Activated CD4-positive, alpha-beta memory T cell treated with anti-CD3 and anti-CD28 coated beads for 36 hours (primary cell): ENCODE measurements at regions not wholly inside any gene's neighbourhood (a gene's known extent, or its start where the extent isn't known, plus 50 kb on each side); places are given as distances from the start of the nearest gene placed in this dataset.
"Not testable (repeated sequence)": the region's sequence is repeated elsewhere in the genome, so short reads cannot be mapped to it uniquely, and the experiment has no call there.

Experiments
- CTCF ChIA-PET: fragments of 350-600 bp; sonication (Branson Sonifier 250); formaldehyde crosslinking; loops from one replicate; lab custom pipeline; 2021; ENCODE audit warnings: antibody characterized with exemption, inconsistent platforms; lab: Charles Lee
- POLR2A ChIA-PET: fragments of 350-600 bp; sonication (Branson Sonifier 250); formaldehyde crosslinking; loops from one replicate; lab custom pipeline; 2021; ENCODE audit warnings: antibody characterized with exemption; lab: Charles Lee
- DNase-seq: peaks from one replicate; pipeline ENCODE4 v3.0.0-alpha.2; 2020
- H3K27ac Mint-ChIP-seq: one replicate; pipeline ENCODE4 v1.8.0; 2021; ENCODE audit warnings: mixed read lengths
- H3K27me3 Mint-ChIP-seq: one replicate; pipeline ENCODE4 v1.8.0; 2021; ENCODE audit warnings: mixed read lengths
- H3K36me3 Mint-ChIP-seq: one replicate; pipeline ENCODE4 v1.8.0; 2021; ENCODE audit warnings: mixed read lengths
- H3K4me1 Mint-ChIP-seq: one replicate; pipeline ENCODE4 v1.8.0; 2021; ENCODE audit warnings: low read depth, mixed read lengths
- H3K4me3 Mint-ChIP-seq: one replicate; pipeline ENCODE4 v1.8.0; 2021; ENCODE audit warnings: mild to moderate bottlenecking, mixed read lengths
- H3K9me3 Mint-ChIP-seq: one replicate; pipeline ENCODE4 v1.8.0; 2021; ENCODE audit warnings: mixed read lengths
- intact Hi-C: fragments of 100-400 bp; cut with micrococcal nuclease; formaldehyde crosslinking; loops from one replicate; pipeline ENCODE4 v1.15.1; 2023

- no peak overlapping the region for H3K27ac Mint-ChIP-seq
- intact Hi-C loops, result no loop called here
- ChIA-PET CTCF (no interaction called here), POLR2A (no interaction called here)
- no peaks in the 10 kb centered on the region for H3K36me3 Mint-ChIP-seq
- H3K4me1 Mint-ChIP-seq, result no peaks in the 10 kb centered on the region
- H3K27me3 Mint-ChIP-seq, result no peaks in the 10 kb centered on the region
- no peak for DNase-seq
- no peaks in the 10 kb centered on the region for H3K9me3 Mint-ChIP-seq
- no peak overlapping the region for H3K4me3 Mint-ChIP-seq
These were observed 265.4 kb upstream of the MAGEB18 start for GRCh38 chrX:25872786-25873185.

- intact Hi-C loops, result no loop called here
- H3K36me3 Mint-ChIP-seq, result no peaks in the 10 kb centered on the region
- no peak overlapping the region for H3K27ac Mint-ChIP-seq
- DNase-seq, result no peak
- H3K4me3 Mint-ChIP-seq, result no peak overlapping the region
- ChIA-PET CTCF (no interaction called here), POLR2A (no interaction called here)
- H3K27me3 Mint-ChIP-seq, result no peaks in the 10 kb centered on the region
- no peaks in the 10 kb centered on the region for H3K9me3 Mint-ChIP-seq
- H3K4me1 Mint-ChIP-seq, result no peaks in the 10 kb centered on the region
These were observed 264.9 kb upstream of the MAGEB18 start for GRCh38 chrX:25873196-25873595.

GRCh38 chrX:25878806-25879205, 259.3 kb upstream of the MAGEB18 start:
- Mint-ChIP-seq H3K4me3 (no peak overlapping the region), H3K36me3 (no peaks in the 10 kb centered on the region), H3K4me1 (no peaks in the 10 kb centered on the region), H3K27me3 (no peaks in the 10 kb centered on the region), H3K27ac (no peak overlapping the region), H3K9me3 (peaks cover 2% of the 10 kb centered on the region)
- POLR2A ChIA-PET, result no interaction called here
- intact Hi-C loops, result no loop called here
- CTCF ChIA-PET, result no interaction called here
- no peak for DNase-seq

- H3K36me3 Mint-ChIP-seq, H3K4me3 Mint-ChIP-seq, CTCF ChIA-PET, H3K27me3 Mint-ChIP-seq, POLR2A ChIA-PET, H3K27ac Mint-ChIP-seq, DNase-seq, H3K4me1 Mint-ChIP-seq, H3K9me3 Mint-ChIP-seq, intact Hi-C loops: not testable (repeated sequence)
These were observed 255.6 kb upstream of the MAGEB18 start for GRCh38 chrX:25882503-25882902.

GRCh38 chrX:25897758-25898157, 240.4 kb upstream of the MAGEB18 start:
- intact Hi-C loops, result no loop called here
- POLR2A ChIA-PET, result no interaction called here
- H3K27ac Mint-ChIP-seq, result no peak overlapping the region
- H3K4me1 Mint-ChIP-seq, result no peaks in the 10 kb centered on the region
- no peak overlapping the region for H3K4me3 Mint-ChIP-seq
- DNase-seq, result no peak
- no peaks in the 10 kb centered on the region for H3K27me3 Mint-ChIP-seq
- CTCF ChIA-PET, result no interaction called here
- no peaks in the 10 kb centered on the region for H3K36me3 Mint-ChIP-seq
- no peaks in the 10 kb centered on the region for H3K9me3 Mint-ChIP-seq

GRCh38 chrX:25905728-25906127, 232.4 kb upstream of the MAGEB18 start:
- H3K27ac Mint-ChIP-seq, H3K4me1 Mint-ChIP-seq, CTCF ChIA-PET, H3K36me3 Mint-ChIP-seq, H3K4me3 Mint-ChIP-seq, intact Hi-C loops, DNase-seq, H3K27me3 Mint-ChIP-seq, H3K9me3 Mint-ChIP-seq, POLR2A ChIA-PET: not testable (repeated sequence)

GRCh38 chrX:25925946-25926345, 212.2 kb upstream of the MAGEB18 start:
- no peaks in the 10 kb centered on the region for H3K36me3 Mint-ChIP-seq
- H3K27ac Mint-ChIP-seq, result no peak overlapping the region
- POLR2A ChIA-PET, result no interaction called here
- CTCF ChIA-PET, result no interaction called here
- no peaks in the 10 kb centered on the region for H3K9me3 Mint-ChIP-seq
- intact Hi-C loops, result no loop called here
- H3K27me3 Mint-ChIP-seq, result no peaks in the 10 kb centered on the region
- H3K4me3 Mint-ChIP-seq, result no peak overlapping the region
- no peaks in the 10 kb centered on the region for H3K4me1 Mint-ChIP-seq
- no peak for DNase-seq

- H3K4me1 Mint-ChIP-seq, result no peaks in the 10 kb centered on the region
- POLR2A ChIA-PET, result no interaction called here
- H3K27ac Mint-ChIP-seq, result no peak overlapping the region
- H3K27me3 Mint-ChIP-seq, result no peaks in the 10 kb centered on the region
- no peak for DNase-seq
- CTCF ChIA-PET, result no interaction called here
- H3K36me3 Mint-ChIP-seq, result no peaks in the 10 kb centered on the region
- intact Hi-C loops, result no loop called here
- H3K9me3 Mint-ChIP-seq, result no peaks in the 10 kb centered on the region
- H3K4me3 Mint-ChIP-seq, result no peak overlapping the region
These were observed 209.8 kb upstream of the MAGEB18 start for GRCh38 chrX:25928316-25928715.

- ChIA-PET CTCF (no interaction called here), POLR2A (no interaction called here)
- DNase-seq, result no peak
- no peaks in the 10 kb centered on the region for H3K36me3 Mint-ChIP-seq
- no peak overlapping the region for H3K27ac Mint-ChIP-seq
- H3K9me3 Mint-ChIP-seq, result no peaks in the 10 kb centered on the region
- no peaks in the 10 kb centered on the region for H3K4me1 Mint-ChIP-seq
- intact Hi-C loops, result no loop called here
- no peaks in the 10 kb centered on the region for H3K27me3 Mint-ChIP-seq
- no peak overlapping the region for H3K4me3 Mint-ChIP-seq
These were observed 197.1 kb upstream of the MAGEB18 start for GRCh38 chrX:25941087-25941486.

GRCh38 chrX:25941559-25942250, 196.4 kb upstream of the MAGEB18 start:
- Mint-ChIP-seq H3K4me3 (no peak overlapping the region), H3K4me1 (no peaks in the 10 kb centered on the region), H3K27ac (no peak overlapping the region), H3K9me3 (peaks cover 3% of the 10 kb centered on the region), H3K27me3 (no peaks in the 10 kb centered on the region), H3K36me3 (no peaks in the 10 kb centered on the region)
- intact Hi-C loops, result no loop called here
- ChIA-PET CTCF (no interaction called here), POLR2A (no interaction called here)
- no peak for DNase-seq

- H3K36me3 Mint-ChIP-seq, result no peaks in the 10 kb centered on the region
- no peak overlapping the region for H3K4me3 Mint-ChIP-seq
- ChIA-PET POLR2A (no interaction called here), CTCF (no interaction called here)
- H3K4me1 Mint-ChIP-seq, result no peaks in the 10 kb centered on the region
- H3K27me3 Mint-ChIP-seq, result no peaks in the 10 kb centered on the region
- no peak for DNase-seq
- intact Hi-C loops, result no loop called here
- H3K9me3 Mint-ChIP-seq, result no peaks in the 10 kb centered on the region
- no peak overlapping the region for H3K27ac Mint-ChIP-seq
These were observed 169.2 kb upstream of the MAGEB18 start for GRCh38 chrX:25968920-25969319.

- CTCF ChIA-PET, result no interaction called here
- H3K9me3 Mint-ChIP-seq, result no peaks in the 10 kb centered on the region
- no peak overlapping the region for H3K27ac Mint-ChIP-seq
These were observed 161.3 kb upstream of the MAGEB18 start for GRCh38 chrX:25976683-25977310.

GRCh38 chrX:25998687-25999086, 139.5 kb upstream of the MAGEB18 start:
- no peaks in the 10 kb centered on the region for H3K27me3 Mint-ChIP-seq
- H3K27ac Mint-ChIP-seq, result no peak overlapping the region
- H3K9me3 Mint-ChIP-seq, result no peaks in the 10 kb centered on the region
- intact Hi-C loops, result no loop called here
- no peak overlapping the region for H3K4me3 Mint-ChIP-seq
- POLR2A ChIA-PET, result no interaction called here
- DNase-seq, result no peak
- CTCF ChIA-PET, result no interaction called here
- H3K36me3 Mint-ChIP-seq, result no peaks in the 10 kb centered on the region
- H3K4me1 Mint-ChIP-seq, result no peaks in the 10 kb centered on the region

More at GRCh38 chrX:25976683-25977310, 161.3 kb upstream of the MAGEB18 start:
- Mint-ChIP-seq H3K4me3 (no peak overlapping the region), H3K36me3 (no peaks in the 10 kb centered on the region), H3K4me1 (no peaks in the 10 kb centered on the region), H3K27me3 (no peaks in the 10 kb centered on the region)
- POLR2A ChIA-PET, result no interaction called here
- no peak for DNase-seq
- intact Hi-C loops, result no loop called here
